Hepatocyte (in vitro differentiated cells): ENCODE measurements at regions not wholly inside any gene's neighbourhood (a gene's known extent, or its start where the extent isn't known, plus 50 kb on each side); places are given as distances from the start of the nearest gene placed in this dataset.

Experiments used
- EZH2 ChIP-seq: fragments of 200-600 bp; sonication (generic); IDR thresholded peaks from 2 replicates; pipeline ENCODE4 v1.6.1; 2016; ENCODE audit warnings: antibody characterized with exemption, mild to moderate bottlenecking, borderline replicate concordance
- TF ChIP-seq, protein P1 (sequence below): fragments of 200-600 bp; sonication (generic); IDR thresholded peaks from 2 replicates; pipeline ENCODE4 v1.5.1; 2016; ENCODE audit warnings: antibody characterized with exemption, mild to moderate bottlenecking; ENCODE audit not compliant: poor library complexity

GRCh38 chr1:73310797-73311381 is 887.1 kb downstream of the LRRIQ3 start:
- TF ChIP-seq, protein P1, sequence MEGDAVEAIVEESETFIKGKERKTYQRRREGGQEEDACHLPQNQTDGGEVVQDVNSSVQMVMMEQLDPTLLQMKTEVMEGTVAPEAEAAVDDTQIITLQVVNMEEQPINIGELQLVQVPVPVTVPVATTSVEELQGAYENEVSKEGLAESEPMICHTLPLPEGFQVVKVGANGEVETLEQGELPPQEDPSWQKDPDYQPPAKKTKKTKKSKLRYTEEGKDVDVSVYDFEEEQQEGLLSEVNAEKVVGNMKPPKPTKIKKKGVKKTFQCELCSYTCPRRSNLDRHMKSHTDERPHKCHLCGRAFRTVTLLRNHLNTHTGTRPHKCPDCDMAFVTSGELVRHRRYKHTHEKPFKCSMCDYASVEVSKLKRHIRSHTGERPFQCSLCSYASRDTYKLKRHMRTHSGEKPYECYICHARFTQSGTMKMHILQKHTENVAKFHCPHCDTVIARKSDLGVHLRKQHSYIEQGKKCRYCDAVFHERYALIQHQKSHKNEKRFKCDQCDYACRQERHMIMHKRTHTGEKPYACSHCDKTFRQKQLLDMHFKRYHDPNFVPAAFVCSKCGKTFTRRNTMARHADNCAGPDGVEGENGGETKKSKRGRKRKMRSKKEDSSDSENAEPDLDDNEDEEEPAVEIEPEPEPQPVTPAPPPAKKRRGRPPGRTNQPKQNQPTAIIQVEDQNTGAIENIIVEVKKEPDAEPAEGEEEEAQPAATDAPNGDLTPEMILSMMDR: no peak
- no peak for TF ChIP-seq EZH2
